Activated CD8-positive, alpha-beta T cell treated with anti-CD3 and anti-CD28 coated beads, Interleukin-2, amount 10 ng/mL, durations not matched to agents 7 days and 5 days (primary cell): ENCODE measurements at regions not wholly inside any gene's neighbourhood (a gene's known extent, or its start where the extent isn't known, plus 50 kb on each side); places are given as distances from the start of the nearest gene placed in this dataset.

Source experiments
- ATAC-seq: fragments of 150-1000 bp; cut with Tn5 transposase; one replicate; pipeline ENCODE4 v1.10.0; 2021; ENCODE audit warnings: moderate library complexity
- CTCF ChIA-PET: fragments of 350-600 bp; sonication (Branson Sonifier 250); formaldehyde crosslinking; loops from one replicate; lab custom pipeline; 2021; ENCODE audit warnings: antibody characterized with exemption; lab: Charles Lee
- POLR2A ChIA-PET: fragments of 350-600 bp; sonication (Branson Sonifier 250); formaldehyde crosslinking; loops from one replicate; lab custom pipeline; 2021; ENCODE audit warnings: antibody characterized with exemption; lab: Charles Lee
- DNase-seq: peaks from one replicate; pipeline ENCODE4 v3.0.0-alpha.2; 2020
- H3K27ac Mint-ChIP-seq: one replicate; pipeline ENCODE4 v1.8.0; 2021; ENCODE audit warnings: mild to moderate bottlenecking, mixed read lengths
- H3K27me3 Mint-ChIP-seq: one replicate; pipeline ENCODE4 v1.8.0; 2021; ENCODE audit warnings: low read depth, mixed read lengths
- H3K36me3 Mint-ChIP-seq: one replicate; pipeline ENCODE4 v1.8.0; 2021; ENCODE audit warnings: low read depth, mixed read lengths
- H3K4me1 Mint-ChIP-seq: one replicate; pipeline ENCODE4 v1.8.0; 2021; ENCODE audit warnings: low read depth, mixed read lengths
- H3K4me3 Mint-ChIP-seq: one replicate; pipeline ENCODE4 v1.8.0; 2021; ENCODE audit warnings: mild to moderate bottlenecking, mixed read lengths
- H3K9me3 Mint-ChIP-seq: one replicate; pipeline ENCODE4 v1.8.0; 2022; ENCODE audit warnings: mixed read lengths; ENCODE audit not compliant: insufficient read depth

GRCh38 chr17:73742948-73743381, 98.7 kb upstream of the SDK2 start:
- Mint-ChIP-seq H3K27me3 (peaks cover 4% of the 10 kb centered on the region), H3K9me3 (no peaks in the 10 kb centered on the region), H3K4me3 (no peak overlapping the region), H3K36me3 (no peaks in the 10 kb centered on the region), H3K27ac (no peak overlapping the region), H3K4me1 (no peaks in the 10 kb centered on the region)
- CTCF ChIA-PET: no interaction called here
- ATAC-seq (no peak), DNase-seq (no peak)
- POLR2A ChIA-PET: no interaction called here

- Mint-ChIP-seq H3K4me3 (no peak overlapping the region), H3K27me3 (peaks cover 4% of the 10 kb centered on the region), H3K9me3 (no peaks in the 10 kb centered on the region), H3K4me1 (no peaks in the 10 kb centered on the region), H3K27ac (no peak overlapping the region), H3K36me3 (no peaks in the 10 kb centered on the region)
- no peak for DNase-seq
- no peak for ATAC-seq
- ChIA-PET POLR2A (no interaction called here), CTCF (no interaction called here)
Measured at GRCh38 chr17:73743518-73744201, 99.4 kb upstream of the SDK2 start.

GRCh38 chr17:73744411-73744810, 100.2 kb upstream of the SDK2 start:
- H3K36me3 Mint-ChIP-seq: no peaks in the 10 kb centered on the region
- H3K4me3 Mint-ChIP-seq: no peak overlapping the region
- DNase-seq (no peak), ATAC-seq (no peak)
- ChIA-PET POLR2A (no interaction called here), CTCF (no interaction called here)
- no peaks in the 10 kb centered on the region for H3K4me1 Mint-ChIP-seq
- H3K27me3 Mint-ChIP-seq: no peaks in the 10 kb centered on the region
- H3K9me3 Mint-ChIP-seq: no peaks in the 10 kb centered on the region
- H3K27ac Mint-ChIP-seq: no peak overlapping the region

- DNase-seq: no peak
- POLR2A ChIA-PET: no interaction called here
- H3K36me3 Mint-ChIP-seq: no peaks in the 10 kb centered on the region
- H3K27me3 Mint-ChIP-seq: no peaks in the 10 kb centered on the region
- H3K4me3 Mint-ChIP-seq: no peak overlapping the region
- ATAC-seq: no peak
- H3K27ac Mint-ChIP-seq: no peak overlapping the region
- CTCF ChIA-PET: no interaction called here
- no peaks in the 10 kb centered on the region for H3K9me3 Mint-ChIP-seq
- no peaks in the 10 kb centered on the region for H3K4me1 Mint-ChIP-seq
Measured at GRCh38 chr17:73746314-73747073, 102.2 kb upstream of the SDK2 start.

GRCh38 chr17:73747221-73748002, 103.2 kb upstream of the SDK2 start:
- H3K4me1 Mint-ChIP-seq: no peaks in the 10 kb centered on the region
- no peaks in the 10 kb centered on the region for H3K36me3 Mint-ChIP-seq
- ChIA-PET POLR2A (no interaction called here), CTCF (no interaction called here)
- H3K27me3 Mint-ChIP-seq: no peaks in the 10 kb centered on the region
- ATAC-seq: no peak
- H3K9me3 Mint-ChIP-seq: no peaks in the 10 kb centered on the region
- DNase-seq: no peak
- no peak overlapping the region for H3K27ac Mint-ChIP-seq
- no peak overlapping the region for H3K4me3 Mint-ChIP-seq

DNA sequence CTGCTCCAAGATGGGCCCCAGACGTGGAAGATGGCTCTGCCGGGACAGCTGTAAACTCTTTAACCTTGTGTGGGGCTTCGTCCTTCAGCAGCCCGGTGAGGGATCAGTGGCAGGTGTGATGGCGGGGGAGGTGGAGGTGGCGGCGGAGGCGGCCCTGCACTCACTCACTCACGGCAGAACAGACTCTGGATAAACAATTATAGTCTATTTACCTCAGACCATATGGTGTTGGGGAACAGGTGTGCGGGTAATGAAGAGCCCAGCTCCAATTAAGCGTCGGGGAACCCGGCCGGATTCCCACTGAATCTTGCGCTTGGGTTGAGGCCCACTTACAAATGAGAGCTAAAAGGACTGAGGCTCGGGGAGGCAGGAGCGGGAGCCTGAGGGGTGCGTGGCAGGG, 104.3 kb upstream of the SDK2 start:
- ChIA-PET POLR2A (interaction anchor here (0.7 kb wide), 1 partner anchor 271 kb away, joined by 3 read pairs; no protein-coding TSS in a partner anchor), CTCF (no interaction called here)
- Mint-ChIP-seq H3K4me1 (no peaks in the 10 kb centered on the region), H3K4me3 (no peak overlapping the region), H3K27ac (no peak overlapping the region), H3K36me3 (no peaks in the 10 kb centered on the region), H3K27me3 (no peaks in the 10 kb centered on the region), H3K9me3 (no peaks in the 10 kb centered on the region)
- DNase-seq (no peak), ATAC-seq (no peak)

GRCh38 chr17:73749337-73749823, 105.1 kb upstream of the SDK2 start:
- H3K27me3 Mint-ChIP-seq: no peaks in the 10 kb centered on the region
- H3K4me1 Mint-ChIP-seq: no peaks in the 10 kb centered on the region
- no peaks in the 10 kb centered on the region for H3K9me3 Mint-ChIP-seq
- ChIA-PET CTCF (no interaction called here), POLR2A (interaction anchor here (0.6 kb wide), 1 partner anchor 732 kb away, joined by 3 read pairs; no protein-coding TSS in a partner anchor)
- H3K27ac Mint-ChIP-seq: no peak overlapping the region
- DNase-seq (no peak), ATAC-seq (no peak)
- H3K4me3 Mint-ChIP-seq: no peak overlapping the region
- no peaks in the 10 kb centered on the region for H3K36me3 Mint-ChIP-seq

DNA sequence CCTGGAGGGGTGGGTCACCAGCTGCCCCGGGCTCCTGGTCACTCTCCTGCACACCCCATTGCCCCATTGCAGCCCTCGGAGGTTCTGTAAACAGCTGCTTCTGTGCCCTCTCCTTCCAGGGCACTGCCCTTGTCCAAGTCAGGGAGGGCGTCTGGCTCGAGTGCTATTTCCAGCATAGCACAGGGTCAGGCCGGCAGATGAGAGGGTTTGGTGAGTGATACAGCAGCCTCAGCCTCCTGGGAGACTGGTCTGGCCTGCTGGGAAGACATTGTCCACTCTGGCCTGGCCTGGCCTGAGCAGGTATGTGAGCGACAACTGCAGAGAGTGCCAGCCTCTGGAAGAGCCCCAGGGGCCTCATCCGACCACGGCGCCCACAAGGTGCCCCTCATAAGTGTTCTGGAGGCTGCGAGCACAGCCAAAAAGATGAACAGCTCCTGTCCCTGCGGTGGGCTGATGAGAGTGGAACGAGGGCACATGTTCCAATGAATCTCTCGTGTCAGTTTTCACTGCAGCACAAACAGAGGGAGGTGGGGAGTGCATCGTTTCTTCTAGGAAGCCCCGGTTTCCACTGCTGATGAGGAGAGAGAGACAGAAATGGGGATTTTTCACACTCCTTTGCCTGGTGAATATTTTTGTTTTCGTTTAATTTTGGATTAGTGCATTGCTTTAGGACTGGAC, 105.8 kb upstream of the SDK2 start:
- no peaks in the 10 kb centered on the region for H3K27me3 Mint-ChIP-seq
- no peak for DNase-seq
- no peak for ATAC-seq
- ChIA-PET POLR2A (no interaction called here), CTCF (no interaction called here)
- no peaks in the 10 kb centered on the region for H3K4me1 Mint-ChIP-seq
- H3K9me3 Mint-ChIP-seq: no peaks in the 10 kb centered on the region
- H3K36me3 Mint-ChIP-seq: no peaks in the 10 kb centered on the region
- no peak overlapping the region for H3K4me3 Mint-ChIP-seq
- H3K27ac Mint-ChIP-seq: no peak overlapping the region

DNA sequence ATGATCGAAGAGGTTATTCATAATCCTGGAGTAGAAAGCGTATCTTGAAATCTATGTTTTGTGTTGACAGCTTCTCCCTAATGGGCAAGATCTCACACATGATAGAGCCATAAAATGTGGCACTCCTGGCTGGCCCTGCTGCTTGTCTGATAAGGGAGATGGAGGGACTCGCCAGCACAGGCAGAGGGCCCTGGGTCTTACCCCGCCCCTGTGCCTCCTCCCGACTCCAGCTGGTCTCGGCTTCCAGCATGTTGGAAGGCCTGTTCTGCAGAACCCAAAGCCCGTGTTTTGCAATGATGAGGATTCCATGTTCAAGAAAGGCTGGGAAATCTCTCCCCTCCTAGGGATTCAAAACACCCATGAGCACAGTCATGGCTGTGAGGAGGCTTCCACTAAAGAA, 106.7 kb upstream of the SDK2 start:
- no peak for DNase-seq
- H3K9me3 Mint-ChIP-seq: no peaks in the 10 kb centered on the region
- ATAC-seq: no peak
- POLR2A ChIA-PET: no interaction called here
- H3K4me3 Mint-ChIP-seq: no peak overlapping the region
- H3K36me3 Mint-ChIP-seq: no peaks in the 10 kb centered on the region
- no peak overlapping the region for H3K27ac Mint-ChIP-seq
- no peaks in the 10 kb centered on the region for H3K27me3 Mint-ChIP-seq
- no peaks in the 10 kb centered on the region for H3K4me1 Mint-ChIP-seq
- CTCF ChIA-PET: no interaction called here

DNA sequence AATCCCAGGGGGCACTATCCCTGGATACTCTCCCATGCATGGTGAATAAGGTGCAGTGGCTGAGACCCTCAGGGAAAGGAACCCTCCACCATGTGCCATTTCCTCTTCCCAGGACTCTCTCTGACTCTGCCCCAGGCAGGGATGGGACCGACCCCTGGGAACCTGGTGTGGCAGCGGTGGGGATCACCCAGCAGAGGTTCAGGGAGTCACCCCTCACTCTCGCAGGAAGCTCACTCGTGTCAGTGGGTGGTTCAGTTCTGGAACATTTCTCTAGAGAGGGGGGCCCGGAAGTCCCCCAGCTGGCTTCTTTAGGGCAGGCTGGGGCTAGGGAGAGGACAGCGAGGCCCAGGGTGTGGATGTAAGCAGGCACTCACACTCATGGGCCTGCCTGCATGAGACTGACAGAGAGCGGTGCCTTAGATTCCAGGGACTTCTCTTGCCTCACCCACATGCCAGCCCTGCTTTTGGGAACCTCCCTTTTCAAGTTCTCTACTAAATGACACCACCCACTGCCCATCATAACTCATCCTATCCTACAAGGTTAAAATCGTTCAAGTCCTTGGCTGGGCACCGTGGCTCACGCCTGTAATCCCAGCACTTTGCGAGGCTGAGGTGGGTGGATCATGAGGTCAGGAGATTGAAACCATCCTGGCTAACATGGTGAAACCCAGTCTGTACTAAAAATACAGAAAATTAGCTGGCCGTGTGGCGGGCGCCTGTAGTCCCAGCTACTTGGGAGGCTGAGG, 109.7 kb upstream of the SDK2 start:
- H3K36me3 Mint-ChIP-seq: no peaks in the 10 kb centered on the region
- CTCF ChIA-PET: no interaction called here
- no peaks in the 10 kb centered on the region for H3K27me3 Mint-ChIP-seq

DNA sequence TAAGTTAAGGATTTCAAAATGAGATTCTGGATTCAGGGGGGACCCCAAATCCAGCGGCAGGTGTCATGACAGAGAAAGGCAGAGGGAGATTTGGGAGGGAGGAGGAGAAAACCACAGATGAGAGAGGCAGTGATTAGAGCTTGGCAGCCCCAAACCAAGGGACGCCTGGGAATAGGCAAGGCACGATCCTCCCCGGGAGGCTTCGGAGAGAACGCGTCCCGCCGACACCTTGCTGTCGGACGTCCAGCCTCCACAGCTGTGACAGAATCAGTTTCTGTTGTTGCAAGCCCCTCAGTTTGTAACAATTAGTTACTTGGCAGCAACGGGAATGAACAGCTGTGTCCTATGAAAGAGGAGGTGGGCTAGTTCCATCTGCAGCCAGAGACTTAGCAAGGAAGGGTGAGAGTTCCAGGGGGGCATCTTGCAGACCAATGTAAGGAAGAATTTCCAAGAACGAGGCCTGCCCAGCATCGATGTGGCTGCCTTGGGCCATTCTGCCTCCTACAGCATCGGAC, 110.7 kb upstream of the SDK2 start:
- H3K4me3 Mint-ChIP-seq: no peak overlapping the region
- ChIA-PET POLR2A (no interaction called here), CTCF (no interaction called here)
- peaks cover 3% of the 10 kb centered on the region for H3K4me1 Mint-ChIP-seq
- H3K27me3 Mint-ChIP-seq: no peaks in the 10 kb centered on the region
- no peak overlapping the region for H3K27ac Mint-ChIP-seq
- no peaks in the 10 kb centered on the region for H3K36me3 Mint-ChIP-seq
- DNase-seq: no peak
- ATAC-seq: no peak
- no peaks in the 10 kb centered on the region for H3K9me3 Mint-ChIP-seq

More for the DNA sequence above, 109.7 kb upstream of the SDK2 start:
- Mint-ChIP-seq H3K9me3 (no peaks in the 10 kb centered on the region), H3K27ac (no peak overlapping the region), H3K4me1 (peaks cover 3% of the 10 kb centered on the region), H3K4me3 (no peak overlapping the region)
- ATAC-seq: no peak
- POLR2A ChIA-PET: no interaction called here
- DNase-seq: no peak
